ENCODE measurements at regions not wholly inside any gene's neighbourhood (a gene's known extent, or its start where the extent isn't known, plus 50 kb on each side); places are given as distances from the start of the nearest gene placed in this dataset.

DNA sequence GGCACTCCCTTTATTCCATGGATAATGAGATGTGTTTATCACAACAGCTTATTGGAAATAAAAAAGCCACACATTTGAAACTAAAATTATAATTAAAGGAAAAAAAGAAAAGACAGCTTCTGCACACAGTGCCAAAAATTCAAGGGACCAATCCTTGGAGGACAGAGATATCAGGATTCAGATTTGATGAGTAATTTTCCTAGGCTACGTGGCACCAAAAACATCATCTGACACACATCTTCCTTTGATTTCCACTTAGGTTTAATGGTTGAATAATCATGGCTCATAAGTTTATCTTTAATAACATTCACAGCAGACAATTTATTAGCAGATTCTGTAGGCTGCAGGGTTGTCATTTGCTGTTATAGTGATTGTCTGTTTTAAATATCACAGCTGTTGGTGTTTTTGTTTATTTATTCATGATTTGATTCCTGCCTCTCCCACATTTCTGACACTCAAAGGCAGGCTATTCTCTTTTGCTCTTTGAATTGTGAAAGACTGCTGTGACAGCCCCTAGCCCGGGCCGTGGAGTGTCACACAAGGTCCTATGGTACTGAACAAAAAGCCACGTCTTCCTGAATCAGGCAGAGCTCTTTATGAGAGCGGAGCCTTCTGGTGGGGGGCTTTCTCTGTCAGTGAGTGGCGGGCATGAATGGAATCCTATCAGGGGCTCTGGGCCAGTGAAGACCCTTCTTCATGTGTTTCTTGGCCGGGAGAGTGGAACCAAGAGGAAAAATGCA is 708.5 kb downstream of the SQOR start:
- no peak for DNase-seq (ENCODE audit: low spot score)
- no peaks in the 10 kb centered on the region; the same call in 1 of the 2 replicates for H3K9me2 ChIP-seq (ENCODE audit: insufficient read depth, low read length)
- no peak overlapping the region for H2AFZ ChIP-seq (ENCODE audit: low read length)
- H3K4me3 ChIP-seq (ENCODE audit: low read depth, low read length, poor library complexity, severe bottlenecking): no peak overlapping the region
- ChIA-PET CTCF (ENCODE audit: unreplicated experiment) (no interaction called here), POLR2A (no interaction called here)
- no peaks in the 10 kb centered on the region for H4K20me1 ChIP-seq (ENCODE audit: insufficient read depth, low read length)
- no peaks in the 10 kb centered on the region for H3K36me3 ChIP-seq (ENCODE audit: insufficient read depth, low read length)
- no peak for TF ChIP-seq CTCF (conservative IDR thresholded peaks at IDR 0.05; ENCODE audit: low read length)
- TF ChIP-seq EZH2phosphoT487 (IDR thresholded peaks at IDR 0.05; ENCODE audit: borderline replicate concordance, low read depth, low read length): no peak
- H3K4me2 ChIP-seq (ENCODE audit: low read length): no peak overlapping the region
- intact Hi-C loops (cut with micrococcal nuclease; ENCODE audit: unreplicated experiment): no loop called here
- no peak overlapping the region for H3K27ac ChIP-seq (ENCODE audit: low read depth, low read length, poor library complexity, severe bottlenecking)
- no peaks in the 10 kb centered on the region for H3K9me3 ChIP-seq (ENCODE audit: low read length)
- no peaks in the 10 kb centered on the region for H3K79me2 ChIP-seq (ENCODE audit: insufficient read depth, low read depth, low read length)
- H3K4me1 ChIP-seq (ENCODE audit: insufficient read depth, low read length, poor library complexity, severe bottlenecking): no peaks in the 10 kb centered on the region
- no TSS peak for BruUV-seq (replicated peaks)

DNA sequence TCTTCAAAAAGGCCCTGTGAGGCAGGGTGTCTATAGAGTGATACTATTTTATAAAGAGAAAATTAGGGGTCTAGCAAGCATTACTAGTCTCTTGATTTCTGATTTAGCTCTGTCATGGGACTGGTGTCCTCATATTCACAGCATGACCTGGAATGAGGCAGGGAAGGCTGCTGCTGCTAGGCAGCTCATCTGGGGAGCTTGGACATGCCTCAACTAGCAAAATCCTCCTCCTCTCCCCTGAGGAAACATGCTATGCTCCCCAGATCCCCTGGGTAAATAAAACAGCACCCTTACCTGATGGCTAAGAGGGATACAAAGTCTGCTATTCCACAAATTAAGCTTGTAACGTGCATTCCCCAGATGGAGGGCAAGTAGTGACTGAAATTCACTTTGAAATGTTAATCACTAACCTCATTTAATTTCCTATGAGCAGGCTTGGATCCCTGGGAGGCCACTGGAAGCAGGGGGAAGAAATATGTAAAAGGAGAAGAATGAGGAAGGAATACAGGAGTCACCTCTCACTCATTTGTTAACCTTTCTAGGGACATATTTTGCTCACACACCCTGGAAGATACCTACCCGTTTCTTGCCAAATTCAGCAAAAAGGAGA is 709.4 kb downstream of the SQOR start:
- Histone ChIP-seq H3K4me2 (ENCODE audit: low read length) (no peak overlapping the region), H3K4me3 (ENCODE audit: low read depth, low read length, poor library complexity, severe bottlenecking) (no peak overlapping the region), H3K4me1 (ENCODE audit: insufficient read depth, low read length, poor library complexity, severe bottlenecking) (no peaks in the 10 kb centered on the region), H4K20me1 (ENCODE audit: insufficient read depth, low read length) (no peaks in the 10 kb centered on the region), H3K79me2 (ENCODE audit: insufficient read depth, low read depth, low read length) (no peaks in the 10 kb centered on the region), H3K9me3 (ENCODE audit: low read length) (no peaks in the 10 kb centered on the region), H2AFZ (ENCODE audit: low read length) (no peak overlapping the region), H3K36me3 (ENCODE audit: insufficient read depth, low read length) (no peaks in the 10 kb centered on the region), H3K9me2 (ENCODE audit: insufficient read depth, low read length) (no peaks in the 10 kb centered on the region; the same call in 1 of the 2 replicates), H3K27ac (ENCODE audit: low read depth, low read length, poor library complexity, severe bottlenecking) (no peak overlapping the region)
- intact Hi-C loops (cut with micrococcal nuclease; ENCODE audit: unreplicated experiment): no loop called here
- TF ChIP-seq CTCF (conservative IDR thresholded peaks at IDR 0.05; ENCODE audit: low read length) (no peak), EZH2phosphoT487 (IDR thresholded peaks at IDR 0.05; ENCODE audit: borderline replicate concordance, low read depth, low read length) (no peak)
- POLR2A ChIA-PET: interaction anchor here (0.7 kb wide), 1 partner anchor 393 kb away, joined by 3 read pairs; no protein-coding TSS in a partner anchor
- no TSS peak for BruUV-seq (replicated peaks)
- no peak for DNase-seq (ENCODE audit: low spot score)
- CTCF ChIA-PET (ENCODE audit: unreplicated experiment): no interaction called here

- no peaks in the 10 kb centered on the region for H3K36me3 ChIP-seq (ENCODE audit: insufficient read depth, low read length)
- H3K9me2 ChIP-seq (ENCODE audit: insufficient read depth, low read length): no peaks in the 10 kb centered on the region; the same call in 1 of the 2 replicates
- no TSS peak for BruUV-seq (replicated peaks)
- no peak overlapping the region for H3K4me2 ChIP-seq (ENCODE audit: low read length)
- DNase-seq (ENCODE audit: low spot score): no peak
- no peak for TF ChIP-seq EZH2phosphoT487 (IDR thresholded peaks at IDR 0.05; ENCODE audit: borderline replicate concordance, low read depth, low read length)
- no peak overlapping the region for H3K4me3 ChIP-seq (ENCODE audit: low read depth, low read length, poor library complexity, severe bottlenecking)
- H3K4me1 ChIP-seq (ENCODE audit: insufficient read depth, low read length, poor library complexity, severe bottlenecking): no peaks in the 10 kb centered on the region
- POLR2A ChIA-PET: interaction anchor here (0.6 kb wide), 1 partner anchor 875 kb away, joined by 3 read pairs; no protein-coding TSS in a partner anchor
- H4K20me1 ChIP-seq (ENCODE audit: insufficient read depth, low read length): no peaks in the 10 kb centered on the region
- intact Hi-C loops (cut with micrococcal nuclease; ENCODE audit: unreplicated experiment): no loop called here
- H2AFZ ChIP-seq (ENCODE audit: low read length): no peak overlapping the region
- no peaks in the 10 kb centered on the region for H3K9me3 ChIP-seq (ENCODE audit: low read length)
- CTCF ChIA-PET (ENCODE audit: unreplicated experiment): no interaction called here
- H3K79me2 ChIP-seq (ENCODE audit: insufficient read depth, low read depth, low read length): no peaks in the 10 kb centered on the region
- no peak overlapping the region for H3K27ac ChIP-seq (ENCODE audit: low read depth, low read length, poor library complexity, severe bottlenecking)
Observed at GRCh38 chr15:46344915-46345314, 710.1 kb downstream of the SQOR start.

All from OCI-LY7 (cell line).